ENCODE measurements at regions not wholly inside any gene's neighbourhood (a gene's known extent, or its start where the extent isn't known, plus 50 kb on each side); places are given as distances from the start of the nearest gene placed in this dataset.

DNA sequence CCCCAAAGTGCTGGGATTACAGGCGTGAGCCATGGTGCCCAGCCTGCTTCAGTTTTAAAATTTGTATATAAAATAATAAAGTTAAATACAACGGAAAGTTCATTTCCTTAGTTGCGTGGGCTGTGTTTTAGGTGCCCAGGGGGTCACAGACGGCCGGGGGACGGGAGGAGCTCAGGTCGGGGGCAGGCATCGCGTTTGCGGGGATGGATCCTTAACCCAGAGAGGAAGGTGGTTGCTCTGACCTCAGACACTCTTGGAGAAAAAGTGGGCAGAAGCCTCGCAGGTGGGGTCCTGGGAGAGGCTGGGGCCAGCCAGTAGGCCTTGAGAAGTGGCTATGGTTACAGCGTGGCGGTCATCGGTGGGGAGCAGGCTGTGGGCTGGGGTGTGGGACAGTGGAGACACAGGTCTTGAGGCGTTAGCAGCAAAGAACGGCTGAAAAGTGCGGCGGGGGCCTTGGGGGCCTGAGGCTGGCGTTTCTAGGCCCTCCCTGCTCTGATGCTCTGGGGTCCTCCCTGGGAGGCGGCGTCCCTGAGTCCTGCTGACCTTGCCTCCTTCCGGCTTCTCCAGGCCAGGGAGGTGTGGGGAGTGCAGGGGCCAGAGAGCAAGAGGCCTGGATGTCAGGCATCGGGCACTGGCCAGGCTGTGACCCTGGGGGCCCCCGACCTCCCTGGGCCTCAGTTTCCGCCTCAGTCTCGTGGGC is 54.4 kb downstream of the UNCX start:
- Histone ChIP-seq H3K27me3 (ENCODE audit: low read length) (no peaks in the 10 kb centered on the region), H3K4me1 (ENCODE audit: low read length) (no peaks in the 10 kb centered on the region), H3K36me3 (ENCODE audit: insufficient read depth, low read length) (no peaks in the 10 kb centered on the region), H2AFZ (ENCODE audit: low read length) (no peak overlapping the region), H3K9me3 (ENCODE audit: low read length) (no peaks in the 10 kb centered on the region), H3K4me2 (ENCODE audit: low read depth, low read length, poor library complexity, severe bottlenecking) (no peak overlapping the region), H3K9me2 (replicated peaks; ENCODE audit: insufficient read depth, low read length) (no peaks in the 10 kb centered on the region), H4K20me1 (ENCODE audit: insufficient read depth, low read depth, low read length) (no peaks in the 10 kb centered on the region), H3K4me3 (ENCODE audit: low read length) (no peak overlapping the region), H3K79me2 (ENCODE audit: low read length) (no peaks in the 10 kb centered on the region), H3K9ac (ENCODE audit: low read length) (no peak overlapping the region), H3K27ac (ENCODE audit: low read length) (no peak overlapping the region)
- no peak for DNase-seq

DNA sequence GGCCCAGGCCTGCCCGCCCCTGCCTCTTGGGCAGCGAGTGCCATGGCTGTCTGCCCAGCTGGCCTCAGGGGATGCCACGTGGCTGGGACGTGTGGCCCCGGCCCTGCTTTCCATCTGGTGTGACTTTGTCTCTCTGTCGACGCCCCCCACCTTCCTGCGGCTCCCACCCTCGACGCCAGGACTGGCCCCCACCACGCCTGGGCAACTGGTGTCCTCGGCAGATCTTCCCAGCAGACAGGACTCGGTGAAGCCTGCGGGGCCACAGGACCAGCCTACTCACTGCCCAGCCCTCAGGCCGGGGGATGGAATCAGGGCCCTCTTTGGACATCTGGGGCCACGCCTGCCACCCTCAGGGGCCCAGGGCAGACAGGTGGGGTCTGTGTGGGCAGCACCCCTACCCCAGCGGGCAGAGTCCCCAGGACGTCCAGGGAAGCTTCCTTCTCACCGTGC is 55.1 kb downstream of the UNCX start:
- H3K9me3 ChIP-seq (ENCODE audit: low read length) = no peaks in the 10 kb centered on the region

DNA sequence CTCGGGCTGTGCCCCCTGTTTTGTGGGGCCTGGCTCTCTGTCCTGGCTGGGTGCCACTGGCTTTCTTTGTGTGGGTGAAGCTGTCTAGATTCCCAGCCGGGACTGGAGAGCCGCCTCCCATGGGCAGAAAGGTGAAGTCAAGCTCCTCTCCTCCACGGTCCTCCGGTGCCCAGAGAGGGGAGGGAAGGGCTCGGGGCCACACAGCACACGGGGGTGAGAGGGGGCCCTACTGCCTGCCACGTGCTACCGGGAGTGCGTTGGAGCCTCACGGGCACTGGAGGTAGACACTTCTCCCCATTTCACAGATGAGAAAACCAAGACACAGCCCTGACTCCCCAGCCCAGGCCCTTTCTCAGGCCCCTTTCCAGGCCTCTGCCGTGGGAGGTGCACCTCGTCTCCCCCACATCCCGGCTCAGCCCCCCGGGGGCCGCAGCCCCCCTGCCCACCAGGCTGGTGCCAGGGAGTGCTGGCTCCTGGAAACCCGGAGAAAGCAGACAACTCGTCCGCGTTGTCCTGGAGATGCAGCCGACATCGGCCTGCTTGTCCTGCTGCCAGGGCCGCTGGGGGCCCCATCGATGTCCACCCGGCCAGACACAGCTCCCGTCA is 55.8 kb downstream of the UNCX start:
- no peaks in the 10 kb centered on the region for H3K36me3 ChIP-seq (ENCODE audit: insufficient read depth, low read length)
- H4K20me1 ChIP-seq (ENCODE audit: insufficient read depth, low read depth, low read length) = no peaks in the 10 kb centered on the region
- DNase-seq = no peak
- no peaks in the 10 kb centered on the region for H3K27me3 ChIP-seq (ENCODE audit: low read length)
- no peak overlapping the region for H3K9ac ChIP-seq (ENCODE audit: low read length)
- no peak overlapping the region for H3K4me2 ChIP-seq (ENCODE audit: low read depth, low read length, poor library complexity, severe bottlenecking)
- H3K4me1 ChIP-seq (ENCODE audit: low read length) = no peaks in the 10 kb centered on the region
- H3K4me3 ChIP-seq (ENCODE audit: low read length) = no peak overlapping the region
- H3K9me3 ChIP-seq (ENCODE audit: low read length) = no peaks in the 10 kb centered on the region
- no peak overlapping the region for H2AFZ ChIP-seq (ENCODE audit: low read length)
- H3K79me2 ChIP-seq (ENCODE audit: low read length) = no peaks in the 10 kb centered on the region
- H3K27ac ChIP-seq (ENCODE audit: low read length) = no peak overlapping the region
- no peaks in the 10 kb centered on the region for H3K9me2 ChIP-seq (replicated peaks; ENCODE audit: insufficient read depth, low read length)

More for the DNA sequence above, 55.1 kb downstream of the UNCX start:
- Histone ChIP-seq H3K4me2 (ENCODE audit: low read depth, low read length, poor library complexity, severe bottlenecking) (no peak overlapping the region), H3K27me3 (ENCODE audit: low read length) (no peaks in the 10 kb centered on the region), H3K36me3 (ENCODE audit: insufficient read depth, low read length) (no peaks in the 10 kb centered on the region), H3K9me2 (replicated peaks; ENCODE audit: insufficient read depth, low read length) (no peaks in the 10 kb centered on the region), H3K4me1 (ENCODE audit: low read length) (no peaks in the 10 kb centered on the region), H4K20me1 (ENCODE audit: insufficient read depth, low read depth, low read length) (no peaks in the 10 kb centered on the region), H3K27ac (ENCODE audit: low read length) (no peak overlapping the region), H3K4me3 (ENCODE audit: low read length) (no peak overlapping the region), H2AFZ (ENCODE audit: low read length) (no peak overlapping the region), H3K9ac (ENCODE audit: low read length) (no peak overlapping the region), H3K79me2 (ENCODE audit: low read length) (no peaks in the 10 kb centered on the region)
- no peak for DNase-seq

DNA sequence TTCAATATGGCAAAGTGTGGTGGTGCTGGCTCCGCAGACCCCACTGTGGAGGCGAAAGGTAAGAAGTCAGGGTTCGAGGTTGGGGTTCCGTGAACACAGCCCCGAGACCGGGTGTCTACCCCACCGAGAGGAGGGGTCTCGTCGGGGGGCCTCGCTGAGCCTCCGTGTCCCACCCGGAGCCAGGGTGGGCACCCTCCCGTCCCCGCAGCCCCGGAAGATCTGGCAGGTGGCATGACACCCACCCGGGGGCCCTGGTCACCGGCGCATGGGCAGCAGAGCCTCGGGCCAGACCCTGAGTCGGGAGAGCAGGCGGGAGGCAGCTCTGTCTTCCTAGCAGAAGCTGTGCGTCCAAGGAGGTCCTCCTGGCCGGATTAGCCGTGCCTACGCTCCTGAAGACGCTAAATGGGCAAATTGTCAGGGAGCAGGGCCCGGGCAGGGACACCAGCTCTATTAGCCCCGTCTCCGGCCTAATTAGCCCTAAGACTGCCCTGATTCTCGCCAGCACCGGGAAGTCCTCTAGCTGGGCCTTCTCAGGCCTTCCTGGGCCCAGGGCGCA is 56.4 kb downstream of the UNCX start:
- Histone ChIP-seq H4K20me1 (ENCODE audit: insufficient read depth, low read depth, low read length) (no peaks in the 10 kb centered on the region), H3K4me1 (ENCODE audit: low read length) (no peaks in the 10 kb centered on the region), H3K9me2 (replicated peaks; ENCODE audit: insufficient read depth, low read length) (no peaks in the 10 kb centered on the region), H3K4me3 (ENCODE audit: low read length) (no peak overlapping the region), H3K9me3 (ENCODE audit: low read length) (no peaks in the 10 kb centered on the region), H3K79me2 (ENCODE audit: low read length) (no peaks in the 10 kb centered on the region), H3K27ac (ENCODE audit: low read length) (no peak overlapping the region), H3K9ac (ENCODE audit: low read length) (no peak overlapping the region), H3K36me3 (ENCODE audit: insufficient read depth, low read length) (no peaks in the 10 kb centered on the region), H3K4me2 (ENCODE audit: low read depth, low read length, poor library complexity, severe bottlenecking) (no peak overlapping the region), H3K27me3 (ENCODE audit: low read length) (no peaks in the 10 kb centered on the region), H2AFZ (ENCODE audit: low read length) (no peak overlapping the region)
- no peak for DNase-seq

DNA sequence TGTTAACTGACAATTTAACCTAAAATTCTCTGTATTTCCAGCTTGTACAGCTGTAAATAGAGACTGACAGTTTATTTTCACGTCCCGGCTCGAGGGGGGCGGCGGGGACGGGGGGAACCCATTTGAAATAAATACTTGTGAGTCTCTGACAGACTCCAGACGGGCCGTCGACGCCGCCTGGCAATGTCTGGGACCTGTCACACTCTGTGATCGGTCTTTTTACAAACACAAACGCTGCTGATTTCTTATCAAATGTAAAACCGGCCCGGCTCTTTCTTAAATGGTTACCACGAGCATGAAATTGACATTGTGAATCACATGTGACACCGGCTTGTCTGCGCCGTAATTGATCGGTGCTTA is 57.0 kb downstream of the UNCX start:
- Histone ChIP-seq H3K36me3 (ENCODE audit: insufficient read depth, low read length) (no peaks in the 10 kb centered on the region), H3K9me2 (replicated peaks; ENCODE audit: insufficient read depth, low read length) (no peaks in the 10 kb centered on the region), H3K79me2 (ENCODE audit: low read length) (no peaks in the 10 kb centered on the region), H3K9ac (ENCODE audit: low read length) (no peak overlapping the region), H2AFZ (ENCODE audit: low read length) (no peak overlapping the region), H3K27me3 (ENCODE audit: low read length) (no peaks in the 10 kb centered on the region), H3K4me3 (ENCODE audit: low read length) (no peak overlapping the region), H3K27ac (ENCODE audit: low read length) (no peak overlapping the region), H4K20me1 (ENCODE audit: insufficient read depth, low read depth, low read length) (no peaks in the 10 kb centered on the region), H3K9me3 (ENCODE audit: low read length) (no peaks in the 10 kb centered on the region), H3K4me2 (ENCODE audit: low read depth, low read length, poor library complexity, severe bottlenecking) (no peak overlapping the region), H3K4me1 (ENCODE audit: low read length) (no peaks in the 10 kb centered on the region)
- DNase-seq = no peak

DNA sequence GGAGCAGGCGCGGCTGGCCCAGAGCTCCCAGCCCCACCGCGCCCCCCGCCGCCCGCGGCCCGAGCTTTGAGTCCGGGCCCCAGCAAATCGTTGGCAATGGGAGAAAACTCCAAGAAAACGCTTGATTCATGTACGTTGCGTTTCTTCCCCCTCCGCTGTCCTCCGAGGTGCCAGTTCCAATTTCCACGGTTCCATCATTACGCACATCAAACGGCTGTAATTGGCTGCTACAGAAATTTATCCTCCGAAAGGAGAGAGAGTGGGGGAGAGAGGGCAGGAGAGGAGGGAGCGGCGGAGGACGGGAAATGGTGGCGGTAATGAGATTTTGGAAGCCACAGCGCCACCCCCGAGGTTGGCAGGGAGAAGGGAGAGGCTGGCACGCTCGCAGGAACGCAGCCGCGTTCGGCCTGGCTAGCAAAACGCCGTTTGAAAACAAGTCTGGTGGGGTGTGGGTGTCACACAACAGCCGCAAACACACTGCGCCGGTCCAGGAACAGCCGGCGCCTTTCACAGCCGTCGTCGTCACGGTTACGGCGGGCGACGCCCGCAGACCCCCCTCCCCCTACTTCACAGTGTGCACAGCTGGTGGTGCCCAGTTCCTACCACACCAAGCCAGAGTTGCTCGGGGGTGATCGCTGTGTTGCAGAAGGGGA is 57.5 kb downstream of the UNCX start:
- Histone ChIP-seq H3K4me2 (ENCODE audit: low read depth, low read length, poor library complexity, severe bottlenecking) (no peak overlapping the region), H3K9me2 (replicated peaks; ENCODE audit: insufficient read depth, low read length) (no peaks in the 10 kb centered on the region), H3K9ac (ENCODE audit: low read length) (no peak overlapping the region), H3K27me3 (ENCODE audit: low read length) (no peaks in the 10 kb centered on the region), H3K79me2 (ENCODE audit: low read length) (no peaks in the 10 kb centered on the region), H3K27ac (ENCODE audit: low read length) (no peak overlapping the region), H4K20me1 (ENCODE audit: insufficient read depth, low read depth, low read length) (no peaks in the 10 kb centered on the region), H3K36me3 (ENCODE audit: insufficient read depth, low read length) (no peaks in the 10 kb centered on the region), H3K9me3 (ENCODE audit: low read length) (no peaks in the 10 kb centered on the region), H2AFZ (ENCODE audit: low read length) (no peak overlapping the region), H3K4me3 (ENCODE audit: low read length) (no peak overlapping the region), H3K4me1 (ENCODE audit: low read length) (no peaks in the 10 kb centered on the region)
- no peak for DNase-seq

DNA sequence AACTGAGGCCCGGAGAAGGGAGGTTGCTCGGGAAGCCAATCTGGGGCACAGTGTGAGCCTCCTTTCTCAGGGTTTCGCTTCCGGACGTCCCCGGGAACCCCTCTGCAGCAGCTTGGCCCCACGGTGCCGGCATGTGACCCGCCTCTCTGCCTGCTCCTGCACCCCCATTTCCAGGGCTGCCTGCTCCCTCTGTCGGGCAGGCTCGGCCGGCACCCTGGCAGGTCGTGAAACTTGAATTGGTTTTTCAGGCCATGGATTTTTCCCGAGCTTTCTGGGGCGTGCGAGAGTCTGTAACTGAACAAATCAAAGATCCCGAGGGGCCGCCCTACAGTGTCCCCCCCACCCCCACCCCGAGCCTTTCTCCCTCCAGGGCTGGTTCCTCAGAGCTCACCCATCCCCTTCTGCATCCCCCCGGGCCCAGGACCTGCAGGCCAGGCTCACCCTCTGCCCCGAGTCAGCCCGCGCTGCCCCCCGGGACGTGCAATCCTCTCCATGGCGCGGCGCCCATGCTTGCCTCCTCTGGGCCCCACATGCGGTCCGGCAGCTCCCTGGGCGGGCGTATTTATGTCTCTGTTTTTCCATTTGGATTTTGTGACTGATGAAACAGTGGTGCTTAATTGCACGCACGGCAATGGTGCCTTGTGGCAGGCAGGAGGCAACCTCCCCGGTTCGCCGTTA is 58.1 kb downstream of the UNCX start:
- Histone ChIP-seq H3K9me2 (replicated peaks; ENCODE audit: insufficient read depth, low read length) (no peaks in the 10 kb centered on the region), H3K4me1 (ENCODE audit: low read length) (no peaks in the 10 kb centered on the region), H2AFZ (ENCODE audit: low read length) (no peak overlapping the region), H4K20me1 (ENCODE audit: insufficient read depth, low read depth, low read length) (no peaks in the 10 kb centered on the region), H3K27ac (ENCODE audit: low read length) (no peak overlapping the region), H3K36me3 (ENCODE audit: insufficient read depth, low read length) (no peaks in the 10 kb centered on the region), H3K79me2 (ENCODE audit: low read length) (no peaks in the 10 kb centered on the region), H3K9me3 (ENCODE audit: low read length) (no peaks in the 10 kb centered on the region), H3K9ac (ENCODE audit: low read length) (no peak overlapping the region), H3K27me3 (ENCODE audit: low read length) (no peaks in the 10 kb centered on the region), H3K4me2 (ENCODE audit: low read depth, low read length, poor library complexity, severe bottlenecking) (no peak overlapping the region), H3K4me3 (ENCODE audit: low read length) (no peak overlapping the region)
- no peak for DNase-seq

DNA sequence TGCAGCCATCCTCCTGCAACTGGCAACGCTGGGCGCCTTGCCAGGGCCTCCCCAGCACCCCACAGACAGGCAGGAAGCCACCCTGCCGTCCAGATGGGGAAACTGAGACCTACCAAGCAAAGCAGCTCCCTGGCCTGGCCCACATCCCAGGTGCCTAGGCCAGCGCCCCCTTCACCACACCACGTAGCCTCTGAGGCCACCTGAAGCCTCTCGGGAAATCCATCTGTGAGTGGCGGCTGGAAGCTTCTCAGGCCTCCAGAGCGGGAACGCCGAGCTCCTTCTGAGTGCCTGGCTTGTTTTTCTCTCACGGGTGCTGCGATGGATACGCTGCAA is 58.7 kb downstream of the UNCX start:
- Histone ChIP-seq H3K4me2 (ENCODE audit: low read depth, low read length, poor library complexity, severe bottlenecking) (no peak overlapping the region), H3K27ac (ENCODE audit: low read length) (no peak overlapping the region), H3K36me3 (ENCODE audit: insufficient read depth, low read length) (no peaks in the 10 kb centered on the region), H3K9ac (ENCODE audit: low read length) (no peak overlapping the region), H2AFZ (ENCODE audit: low read length) (no peak overlapping the region), H4K20me1 (ENCODE audit: insufficient read depth, low read depth, low read length) (no peaks in the 10 kb centered on the region), H3K4me3 (ENCODE audit: low read length) (no peak overlapping the region), H3K4me1 (ENCODE audit: low read length) (no peaks in the 10 kb centered on the region), H3K27me3 (ENCODE audit: low read length) (no peaks in the 10 kb centered on the region), H3K79me2 (ENCODE audit: low read length) (no peaks in the 10 kb centered on the region), H3K9me2 (replicated peaks; ENCODE audit: insufficient read depth, low read length) (no peaks in the 10 kb centered on the region), H3K9me3 (ENCODE audit: low read length) (no peaks in the 10 kb centered on the region)
- no peak for DNase-seq

Measured in Karpas-422 (cell line).